ENCODE measurements at regions not wholly inside any gene's neighbourhood (a gene's known extent, or its start where the extent isn't known, plus 50 kb on each side); places are given as distances from the start of the nearest gene placed in this dataset.
A peak's percentile ranks its signal among the peaks of the same experiment; 100 is the strongest.

- DNase-seq = no peak
These were observed 294.8 kb upstream of the PTGER4 start for GRCh38 chr5:40384782-40385390.

- DNase-seq = peak; percentile 86
These were observed 295.7 kb upstream of the PTGER4 start for GRCh38 chr5:40383749-40384651.

- no peak for DNase-seq
These were observed 297.9 kb upstream of the PTGER4 start for GRCh38 chr5:40381676-40382363.

- no peak for DNase-seq
These were observed 298.7 kb upstream of the PTGER4 start for GRCh38 chr5:40381016-40381415.

GRCh38 chr5:40378396-40379177 is 301.1 kb upstream of the PTGER4 start:
- DNase-seq = peak; percentile 76

- DNase-seq = no peak
These were observed 303.1 kb upstream of the PTGER4 start for GRCh38 chr5:40376566-40376965.

GRCh38 chr5:40374853-40375252 is 304.9 kb upstream of the PTGER4 start:
- DNase-seq = no peak

- DNase-seq = no peak
These were observed 311.5 kb upstream of the PTGER4 start for GRCh38 chr5:40368200-40368599.

GRCh38 chr5:40367255-40367654 is 312.5 kb upstream of the PTGER4 start:
- DNase-seq = no peak

- DNase-seq = no peak
These were observed 314.1 kb upstream of the PTGER4 start for GRCh38 chr5:40365342-40366330.

- DNase-seq = no peak
These were observed 315.3 kb upstream of the PTGER4 start for GRCh38 chr5:40364441-40364840.

- DNase-seq = no peak
These were observed 318.3 kb upstream of the PTGER4 start for GRCh38 chr5:40361378-40361777.

- no peak for DNase-seq
These were observed 319.0 kb upstream of the PTGER4 start for GRCh38 chr5:40360685-40361084.

- peak; percentile 25 for DNase-seq
These were observed 319.9 kb upstream of the PTGER4 start for GRCh38 chr5:40359832-40360231.

GRCh38 chr5:40359093-40359492 is 320.6 kb upstream of the PTGER4 start:
- DNase-seq = no peak

- DNase-seq = no peak
These were observed 323.5 kb upstream of the PTGER4 start for GRCh38 chr5:40356248-40356647.

- DNase-seq = no peak
These were observed 323.9 kb upstream of the PTGER4 start for GRCh38 chr5:40355846-40356245.

GRCh38 chr5:40355181-40355580 is 324.5 kb upstream of the PTGER4 start:
- no peak for DNase-seq

- DNase-seq = no peak
These were observed 325.5 kb upstream of the PTGER4 start for GRCh38 chr5:40354171-40354570.

- no peak for DNase-seq
These were observed 326.3 kb upstream of the PTGER4 start for GRCh38 chr5:40353442-40353841.

- DNase-seq = no peak
These were observed 331.6 kb upstream of the PTGER4 start for GRCh38 chr5:40347981-40348725.
